T-helper 1 cell treated with Interleukin-12 subunit alpha and Interleukin-12 subunit beta and Interleukin-4 antibody, amounts not matched to agents 30 μg/mL and 1 μg/mL, for 36 hours (primary cell): ENCODE measurements at regions not wholly inside any gene's neighbourhood (a gene's known extent, or its start where the extent isn't known, plus 50 kb on each side); places are given as distances from the start of the nearest gene placed in this dataset.
"Not testable (repeated sequence)": the region's sequence is repeated elsewhere in the genome, so short reads cannot be mapped to it uniquely, and the experiment has no call there.

Experiments
- H3K27ac Mint-ChIP-seq: one replicate; pipeline ENCODE4 v1.8.0; 2021; ENCODE audit warnings: mild to moderate bottlenecking, mixed read lengths
- H3K27me3 Mint-ChIP-seq: one replicate; pipeline ENCODE4 v1.8.0; 2021; ENCODE audit warnings: low read depth, mixed read lengths
- H3K36me3 Mint-ChIP-seq: one replicate; pipeline ENCODE4 v1.8.0; 2021; ENCODE audit warnings: low read depth, mixed read lengths
- H3K4me1 Mint-ChIP-seq: one replicate; pipeline ENCODE4 v1.8.0; 2021; ENCODE audit warnings: low read depth, mixed read lengths
- H3K4me3 Mint-ChIP-seq: one replicate; pipeline ENCODE4 v1.8.0; 2021; ENCODE audit warnings: mild to moderate bottlenecking, moderate library complexity, mixed read lengths
- H3K9me3 Mint-ChIP-seq: one replicate; pipeline ENCODE4 v1.8.0; 2021; ENCODE audit warnings: mixed read lengths

- H3K9me3 Mint-ChIP-seq: peaks cover 18% of the 10 kb centered on the region
- H3K36me3 Mint-ChIP-seq: no peaks in the 10 kb centered on the region
- no peak overlapping the region for H3K27ac Mint-ChIP-seq
- no peaks in the 10 kb centered on the region for H3K27me3 Mint-ChIP-seq
- no peaks in the 10 kb centered on the region for H3K4me1 Mint-ChIP-seq
- H3K4me3 Mint-ChIP-seq: no peak overlapping the region
Measured at GRCh38 chr5:166083183-166083959, 2208.1 kb upstream of the WWC1 start.

GRCh38 chr5:166086568-166086967 lies 2204.9 kb upstream of the WWC1 start:
- H3K9me3 Mint-ChIP-seq: peaks cover 18% of the 10 kb centered on the region
- no peak overlapping the region for H3K4me3 Mint-ChIP-seq
- no peak overlapping the region for H3K27ac Mint-ChIP-seq
- no peaks in the 10 kb centered on the region for H3K36me3 Mint-ChIP-seq
- no peaks in the 10 kb centered on the region for H3K27me3 Mint-ChIP-seq
- no peaks in the 10 kb centered on the region for H3K4me1 Mint-ChIP-seq

GRCh38 chr5:166088389-166089039 lies 2202.9 kb upstream of the WWC1 start:
- Mint-ChIP-seq H3K9me3 (peaks cover 19% of the 10 kb centered on the region), H3K27ac (no peak overlapping the region), H3K27me3 (no peaks in the 10 kb centered on the region), H3K4me3 (no peak overlapping the region), H3K4me1 (no peaks in the 10 kb centered on the region), H3K36me3 (no peaks in the 10 kb centered on the region)

- Mint-ChIP-seq H3K27ac (no peak overlapping the region), H3K9me3 (peaks cover 23% of the 10 kb centered on the region), H3K27me3 (no peaks in the 10 kb centered on the region), H3K36me3 (no peaks in the 10 kb centered on the region), H3K4me3 (no peak overlapping the region), H3K4me1 (no peaks in the 10 kb centered on the region)
Measured at GRCh38 chr5:166091931-166092330, 2199.5 kb upstream of the WWC1 start.

GRCh38 chr5:166093312-166093711 lies 2198.1 kb upstream of the WWC1 start:
- no peak overlapping the region for H3K27ac Mint-ChIP-seq
- peaks cover 13% of the 10 kb centered on the region for H3K9me3 Mint-ChIP-seq

GRCh38 chr5:166102947-166103346 lies 2188.5 kb upstream of the WWC1 start:
- H3K9me3 Mint-ChIP-seq: peaks cover 12% of the 10 kb centered on the region
- no peak overlapping the region for H3K4me3 Mint-ChIP-seq
- H3K27me3 Mint-ChIP-seq: no peaks in the 10 kb centered on the region
- no peaks in the 10 kb centered on the region for H3K36me3 Mint-ChIP-seq
- H3K27ac Mint-ChIP-seq: no peak overlapping the region
- no peaks in the 10 kb centered on the region for H3K4me1 Mint-ChIP-seq

More at GRCh38 chr5:166093312-166093711, 2198.1 kb upstream of the WWC1 start:
- H3K4me3 Mint-ChIP-seq: no peak overlapping the region
- no peaks in the 10 kb centered on the region for H3K4me1 Mint-ChIP-seq
- no peaks in the 10 kb centered on the region for H3K27me3 Mint-ChIP-seq
- H3K36me3 Mint-ChIP-seq: no peaks in the 10 kb centered on the region

- Mint-ChIP-seq H3K4me3 (no peak overlapping the region), H3K27ac (no peak overlapping the region), H3K4me1 (no peaks in the 10 kb centered on the region), H3K36me3 (no peaks in the 10 kb centered on the region), H3K27me3 (no peaks in the 10 kb centered on the region), H3K9me3 (peaks cover 7% of the 10 kb centered on the region)
Measured at GRCh38 chr5:166111021-166111420, 2180.4 kb upstream of the WWC1 start.

GRCh38 chr5:166117072-166118066 lies 2174.1 kb upstream of the WWC1 start:
- H3K27me3 Mint-ChIP-seq: no peaks in the 10 kb centered on the region
- no peaks in the 10 kb centered on the region for H3K9me3 Mint-ChIP-seq
- H3K4me3 Mint-ChIP-seq: no peak overlapping the region
- H3K36me3 Mint-ChIP-seq: no peaks in the 10 kb centered on the region
- no peaks in the 10 kb centered on the region for H3K4me1 Mint-ChIP-seq
- H3K27ac Mint-ChIP-seq: no peak overlapping the region

- H3K27me3 Mint-ChIP-seq: no peaks in the 10 kb centered on the region
- peaks cover 3% of the 10 kb centered on the region for H3K9me3 Mint-ChIP-seq
- no peak overlapping the region for H3K4me3 Mint-ChIP-seq
- no peak overlapping the region for H3K27ac Mint-ChIP-seq
- H3K36me3 Mint-ChIP-seq: no peaks in the 10 kb centered on the region
- no peaks in the 10 kb centered on the region for H3K4me1 Mint-ChIP-seq
Measured at GRCh38 chr5:166119506-166119905, 2171.9 kb upstream of the WWC1 start.

- Mint-ChIP-seq H3K36me3 (peaks cover 3% of the 10 kb centered on the region), H3K4me1 (no peaks in the 10 kb centered on the region), H3K27ac (no peak overlapping the region), H3K9me3 (peaks cover 7% of the 10 kb centered on the region), H3K4me3 (no peak overlapping the region), H3K27me3 (no peaks in the 10 kb centered on the region)
Measured at GRCh38 chr5:166123717-166124116, 2167.7 kb upstream of the WWC1 start.

- Mint-ChIP-seq H3K9me3 (peaks cover 7% of the 10 kb centered on the region), H3K27me3 (no peaks in the 10 kb centered on the region), H3K4me3 (no peak overlapping the region), H3K4me1 (no peaks in the 10 kb centered on the region), H3K27ac (no peak overlapping the region), H3K36me3 (peaks cover 3% of the 10 kb centered on the region)
Measured at GRCh38 chr5:166127766-166128570, 2163.5 kb upstream of the WWC1 start.

GRCh38 chr5:166145107-166145506 lies 2146.3 kb upstream of the WWC1 start:
- not testable (repeated sequence) for H3K27me3 Mint-ChIP-seq, H3K9me3 Mint-ChIP-seq, H3K36me3 Mint-ChIP-seq, H3K4me1 Mint-ChIP-seq, H3K27ac Mint-ChIP-seq, H3K4me3 Mint-ChIP-seq

GRCh38 chr5:166163996-166164610 lies 2127.3 kb upstream of the WWC1 start:
- Mint-ChIP-seq H3K9me3 (peaks cover 5% of the 10 kb centered on the region), H3K4me3 (no peak overlapping the region), H3K27me3 (no peaks in the 10 kb centered on the region), H3K36me3 (no peaks in the 10 kb centered on the region), H3K27ac (no peak overlapping the region), H3K4me1 (no peaks in the 10 kb centered on the region)
